SK-N-SH (cell line): ENCODE measurements at regions not wholly inside any gene's neighbourhood (a gene's known extent, or its start where the extent isn't known, plus 50 kb on each side); places are given as distances from the start of the nearest gene placed in this dataset.
A peak's percentile ranks its signal among the peaks of the same experiment; 100 is the strongest.

Experiments used
- CTCF ChIA-PET: fragments of 300-600, 350-600 bp; formaldehyde crosslinking; extraction: SDS; loops from one replicate; lab custom pipeline; 2021; lab: Yijun Ruan, JAX
- POLR2A ChIA-PET: fragments of 350-600 bp; sonication (Branson Sonifier 250); formaldehyde crosslinking; extraction: SDS; loops from one replicate; lab custom pipeline; 2020; ENCODE audit warnings: antibody characterized with exemption, inconsistent platforms; lab: Yijun Ruan, JAX
- DNase-seq: peaks from one replicate; pipeline ENCODE4 v3.0.0; 2012
- H2AFZ ChIP-seq: fragments of 200-600 bp; sonication (generic); 2 replicates; pipeline ENCODE4 v1.8.1; 2016; ENCODE audit warnings: antibody characterized with exemption, mild to moderate bottlenecking, low read depth
- H3F3A ChIP-seq: fragments of 200-600 bp; sonication (generic); replicated peaks from 2 replicates; pipeline ENCODE3; 2016; ENCODE audit warnings: antibody characterized with exemption, mild to moderate bottlenecking; ENCODE audit not compliant: insufficient read depth
- H3K27ac ChIP-seq, 2 experiments: fragments of 200-500 bp in 1 of 2; fragments of 200-600 bp in 1 of 2; sonication (Bioruptor generic) in 1 of 2; sonication (generic), shearing (Covaris generic) in 1 of 2; 2 replicates each; pipeline versions ENCODE4 v1.5.1 to v1.6.1; 2014 to 2016; ENCODE audit warnings: low read depth in 2 of 2, inconsistent platforms in 1 of 2, low read length in 1 of 2, mild to moderate bottlenecking in 1 of 2, mixed read lengths in 1 of 2
- H3K27me3 ChIP-seq: fragments of 200-600 bp; sonication (generic), shearing (Covaris generic); 2 replicates; pipeline ENCODE4 v1.6.1; 2016; ENCODE audit warnings: mixed run types; ENCODE audit not compliant: insufficient read depth
- H3K36me3 ChIP-seq, 2 experiments: fragments of 200-500 bp in 1 of 2; fragments of 200-600 bp in 1 of 2; sonication (Bioruptor generic) in 1 of 2; sonication (generic) in 1 of 2; replicated peaks in 1 of 2; 2 replicates each; pipeline versions ENCODE3 to v1.5.1; 2014 to 2016; ENCODE audit warnings: low read length in 1 of 2, mild to moderate bottlenecking in 1 of 2; ENCODE audit not compliant: insufficient read depth in 2 of 2, control insufficient read depth in 1 of 2
- H3K4me1 ChIP-seq, 2 experiments: fragments of 200-500 bp in 1 of 2; fragments of 200-600 bp in 1 of 2; sonication (Bioruptor generic) in 1 of 2; sonication (generic), shearing (Covaris generic) in 1 of 2; 2 replicates each; pipeline versions ENCODE4 v1.5.1 to v1.6.1; 2014 to 2016; ENCODE audit warnings: low read depth in 1 of 2, low read length in 1 of 2, mixed run types in 1 of 2; ENCODE audit not compliant: insufficient read depth in 2 of 2, control insufficient read depth in 1 of 2
- H3K4me2 ChIP-seq: fragments of 200-600 bp; sonication (generic), shearing (Covaris generic); 2 replicates; pipeline ENCODE4 v1.6.1; 2017; ENCODE audit warnings: mixed run types
- H3K4me3 ChIP-seq, 2 experiments: fragments of 200-500 bp in 1 of 2; fragments of 200-600 bp in 1 of 2; sonication (Bioruptor generic) in 1 of 2; sonication (generic), shearing (Covaris generic) in 1 of 2; 2 replicates each; pipeline versions ENCODE4 v1.5.1 to v1.8.1; 2014 to 2016; ENCODE audit warnings: low read depth in 2 of 2, inconsistent platforms in 1 of 2, low read length in 1 of 2, mild to moderate bottlenecking in 1 of 2, mixed read lengths in 1 of 2, moderate library complexity in 1 of 2
- H3K79me2 ChIP-seq: fragments of 200-600 bp; sonication (generic); 2 replicates; pipeline ENCODE4 v1.8.1; 2017; ENCODE audit warnings: mild to moderate bottlenecking; ENCODE audit not compliant: insufficient read depth
- H3K9ac ChIP-seq: fragments of 200-600 bp; sonication (generic); 2 replicates; pipeline ENCODE4 v1.6.1; 2017; ENCODE audit warnings: mixed run types
- H3K9me2 ChIP-seq: fragments of 200-600 bp; sonication (generic); 2 replicates; pipeline ENCODE4 v1.6.1; 2017; ENCODE audit warnings: mixed run types
- H3K9me3 ChIP-seq: fragments of 200-600 bp; sonication (generic); 2 replicates; pipeline ENCODE4 v1.6.1; 2017; ENCODE audit warnings: mixed run types, mild to moderate bottlenecking, moderate library complexity
- H4K20me1 ChIP-seq: fragments of 200-600 bp; sonication (generic); 2 replicates; pipeline ENCODE4 v1.6.1; 2017; ENCODE audit warnings: mild to moderate bottlenecking, mixed run types; ENCODE audit not compliant: insufficient read depth
- FOSL2 ChIP-seq: IDR thresholded peaks from 2 replicates; pipeline ENCODE4 v1.4.0; 2012; ENCODE audit warnings: low read depth, mild to moderate bottlenecking, moderate library complexity, borderline replicate concordance
- FOXM1 ChIP-seq: IDR thresholded peaks from 2 replicates; pipeline ENCODE4 v1.4.0; 2012; ENCODE audit warnings: low read depth, mild to moderate bottlenecking
- GABPA ChIP-seq: IDR thresholded peaks from 2 replicates; pipeline ENCODE4 v1.4.0; 2012; ENCODE audit warnings: low read depth, mild to moderate bottlenecking
- MEF2A ChIP-seq: IDR thresholded peaks from 2 replicates; pipeline ENCODE4 v1.4.0; 2012; ENCODE audit warnings: low read depth, borderline replicate concordance
- MXI1 ChIP-seq: IDR thresholded peaks from 2 replicates; pipeline ENCODE4 v1.6.1; 2012; ENCODE audit warnings: mild to moderate bottlenecking, low read depth, low read length, improper control_type of control experiment
- POLR2AphosphoS5 ChIP-seq: IDR thresholded peaks from 2 replicates; pipeline ENCODE4 v1.6.1; 2012; ENCODE audit warnings: low read depth, low read length
- RAD21 ChIP-seq: IDR thresholded peaks from 2 replicates; pipeline ENCODE4 v1.6.1; 2012; ENCODE audit warnings: mild to moderate bottlenecking, low read length
- RCOR1 ChIP-seq: fragments of 150-350 bp; IDR thresholded peaks from 2 replicates; pipeline ENCODE4 v1.6.1; 2017; ENCODE audit warnings: antibody characterized with exemption, low read length
- SMC3 ChIP-seq: IDR thresholded peaks from 2 replicates; pipeline ENCODE4 v1.6.1; 2012; ENCODE audit warnings: low read depth, low read length, improper control_type of control experiment
- TAF1 ChIP-seq: IDR thresholded peaks from 2 replicates; pipeline ENCODE4 v1.6.1; 2012; ENCODE audit warnings: low read depth, mild to moderate bottlenecking, low read length, moderate library complexity, borderline replicate concordance
- YY1 ChIP-seq: IDR thresholded peaks from 2 replicates; pipeline ENCODE4 v1.4.0; 2012; ENCODE audit warnings: low read depth, mild to moderate bottlenecking
- ZBTB33 ChIP-seq: IDR thresholded peaks from 2 replicates; pipeline ENCODE4 v1.4.0; 2012; ENCODE audit warnings: low read depth, borderline replicate concordance
- WGBS: methylation state at CpG from one replicate; pipeline ENCODE4 v1.1.6; 2017; ENCODE audit warnings: low lambda C conversion rate; 5-methylcytosine and 5-hydroxymethylcytosine counted together
- TF ChIP-seq, protein P1 (sequence below): IDR thresholded peaks from 2 replicates; pipeline ENCODE4 v1.4.0; 2012; ENCODE audit warnings: low read depth
- TF ChIP-seq, protein P2 (sequence below): fragments of 150-350 bp; IDR thresholded peaks from 2 replicates; pipeline ENCODE4 v1.6.1; 2017; ENCODE audit warnings: antibody characterized with exemption, low read length, low read depth, borderline replicate concordance
- TF ChIP-seq, protein P3 (sequence below): IDR thresholded peaks from 2 replicates; pipeline ENCODE4 v1.4.0; 2012; ENCODE audit warnings: low read depth, borderline replicate concordance
- TF ChIP-seq, protein P4 (sequence below): IDR thresholded peaks from 2 replicates; pipeline ENCODE4 v1.6.1; 2012; ENCODE audit warnings: mild to moderate bottlenecking, low read depth, low read length, moderate library complexity

- no peaks in the 10 kb centered on the region for H3F3A ChIP-seq
- no peaks in the 10 kb centered on the region for H3K9me2 ChIP-seq
- no peaks in the 10 kb centered on the region for H3K79me2 ChIP-seq
- peak overlapping the region; percentile 74 for H3K4me2 ChIP-seq
- no peaks in the 10 kb centered on the region for H3K36me3 ChIP-seq
- no peaks in the 10 kb centered on the region; a peak in 1 of 4 replicates for H3K4me1 ChIP-seq
- no peaks in the 10 kb centered on the region; the same call in 1 of the 2 replicates for H3K9me3 ChIP-seq
- CTCF ChIA-PET: interaction anchor here (1.3 kb wide), 1 partner anchor 26 kb away, joined by 3 read pairs; no protein-coding TSS in a partner anchor
- H3K27ac ChIP-seq: peak overlapping the region; percentile 34 to 36; a peak in 3 of 4 replicates
- WGBS: 23% methylated on average over 6 of the region's 6 CpGs
- H3K27me3 ChIP-seq: no peaks in the 10 kb centered on the region
- no peaks in the 10 kb centered on the region for H4K20me1 ChIP-seq
- TF ChIP-seq RCOR1 (no peak), FOSL2 (peak; percentile 9; the same call in 1 of the 2 replicates), RAD21 (no peak)
- H2AFZ ChIP-seq: peak overlapping the region; percentile 93
- H3K9ac ChIP-seq: peak overlapping the region; percentile 51
- DNase-seq: peak; percentile 28
- POLR2A ChIA-PET: no interaction called here
- H3K4me3 ChIP-seq: peak overlapping the region; percentile 40 to 58
Measured at GRCh38 chr12:127083008-127083949, 1183.7 kb upstream of the TMEM132C start.

- Histone ChIP-seq H3K36me3 (no peaks in the 10 kb centered on the region), H3K9me2 (no peaks in the 10 kb centered on the region; the same call in 1 of the 2 replicates), H2AFZ (no peak overlapping the region), H3K9me3 (no peaks in the 10 kb centered on the region), H3K27me3 (no peaks in the 10 kb centered on the region), H3K27ac (no peak overlapping the region), H3F3A (no peaks in the 10 kb centered on the region), H4K20me1 (no peaks in the 10 kb centered on the region), H3K4me2 (no peak overlapping the region), H3K4me3 (no peak overlapping the region), H3K79me2 (no peaks in the 10 kb centered on the region), H3K4me1 (no peaks in the 10 kb centered on the region), H3K9ac (no peak overlapping the region)
- TF ChIP-seq, protein P1, sequence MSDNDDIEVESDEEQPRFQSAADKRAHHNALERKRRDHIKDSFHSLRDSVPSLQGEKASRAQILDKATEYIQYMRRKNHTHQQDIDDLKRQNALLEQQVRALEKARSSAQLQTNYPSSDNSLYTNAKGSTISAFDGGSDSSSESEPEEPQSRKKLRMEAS: no peak
- TF ChIP-seq FOXM1 (no peak), TAF1 (no peak), SMC3 (no peak), YY1 (no peak), ZBTB33 (no peak), MEF2A (no peak), RAD21 (no peak), GABPA (no peak), MXI1 (no peak), POLR2AphosphoS5 (no peak)
- TF ChIP-seq, protein P2, sequence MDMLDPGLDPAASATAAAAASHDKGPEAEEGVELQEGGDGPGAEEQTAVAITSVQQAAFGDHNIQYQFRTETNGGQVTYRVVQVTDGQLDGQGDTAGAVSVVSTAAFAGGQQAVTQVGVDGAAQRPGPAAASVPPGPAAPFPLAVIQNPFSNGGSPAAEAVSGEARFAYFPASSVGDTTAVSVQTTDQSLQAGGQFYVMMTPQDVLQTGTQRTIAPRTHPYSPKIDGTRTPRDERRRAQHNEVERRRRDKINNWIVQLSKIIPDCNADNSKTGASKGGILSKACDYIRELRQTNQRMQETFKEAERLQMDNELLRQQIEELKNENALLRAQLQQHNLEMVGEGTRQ: no peak
- TF ChIP-seq, protein P3, sequence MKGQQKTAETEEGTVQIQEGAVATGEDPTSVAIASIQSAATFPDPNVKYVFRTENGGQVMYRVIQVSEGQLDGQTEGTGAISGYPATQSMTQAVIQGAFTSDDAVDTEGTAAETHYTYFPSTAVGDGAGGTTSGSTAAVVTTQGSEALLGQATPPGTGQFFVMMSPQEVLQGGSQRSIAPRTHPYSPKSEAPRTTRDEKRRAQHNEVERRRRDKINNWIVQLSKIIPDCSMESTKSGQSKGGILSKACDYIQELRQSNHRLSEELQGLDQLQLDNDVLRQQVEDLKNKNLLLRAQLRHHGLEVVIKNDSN: no peak
- TF ChIP-seq, protein P4, sequence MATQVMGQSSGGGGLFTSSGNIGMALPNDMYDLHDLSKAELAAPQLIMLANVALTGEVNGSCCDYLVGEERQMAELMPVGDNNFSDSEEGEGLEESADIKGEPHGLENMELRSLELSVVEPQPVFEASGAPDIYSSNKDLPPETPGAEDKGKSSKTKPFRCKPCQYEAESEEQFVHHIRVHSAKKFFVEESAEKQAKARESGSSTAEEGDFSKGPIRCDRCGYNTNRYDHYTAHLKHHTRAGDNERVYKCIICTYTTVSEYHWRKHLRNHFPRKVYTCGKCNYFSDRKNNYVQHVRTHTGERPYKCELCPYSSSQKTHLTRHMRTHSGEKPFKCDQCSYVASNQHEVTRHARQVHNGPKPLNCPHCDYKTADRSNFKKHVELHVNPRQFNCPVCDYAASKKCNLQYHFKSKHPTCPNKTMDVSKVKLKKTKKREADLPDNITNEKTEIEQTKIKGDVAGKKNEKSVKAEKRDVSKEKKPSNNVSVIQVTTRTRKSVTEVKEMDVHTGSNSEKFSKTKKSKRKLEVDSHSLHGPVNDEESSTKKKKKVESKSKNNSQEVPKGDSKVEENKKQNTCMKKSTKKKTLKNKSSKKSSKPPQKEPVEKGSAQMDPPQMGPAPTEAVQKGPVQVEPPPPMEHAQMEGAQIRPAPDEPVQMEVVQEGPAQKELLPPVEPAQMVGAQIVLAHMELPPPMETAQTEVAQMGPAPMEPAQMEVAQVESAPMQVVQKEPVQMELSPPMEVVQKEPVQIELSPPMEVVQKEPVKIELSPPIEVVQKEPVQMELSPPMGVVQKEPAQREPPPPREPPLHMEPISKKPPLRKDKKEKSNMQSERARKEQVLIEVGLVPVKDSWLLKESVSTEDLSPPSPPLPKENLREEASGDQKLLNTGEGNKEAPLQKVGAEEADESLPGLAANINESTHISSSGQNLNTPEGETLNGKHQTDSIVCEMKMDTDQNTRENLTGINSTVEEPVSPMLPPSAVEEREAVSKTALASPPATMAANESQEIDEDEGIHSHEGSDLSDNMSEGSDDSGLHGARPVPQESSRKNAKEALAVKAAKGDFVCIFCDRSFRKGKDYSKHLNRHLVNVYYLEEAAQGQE: no peak
- DNase-seq: no peak
- ChIA-PET CTCF (interaction anchor here (1.0 to 1.6 kb wide), 4 partner anchors 8 to 280 kb away, joined by 3 to 7 read pairs (median 4); no protein-coding TSS in a partner anchor), POLR2A (no interaction called here)
- whole genome bisulfite sequencing: 7% methylated on average over 1 of the region's 1 CpG
Measured at GRCh38 chr12:127101076-127101475, 1165.9 kb upstream of the TMEM132C start.
